HCT116 (cell line): ENCODE measurements at regions not wholly inside any gene's neighbourhood (a gene's known extent, or its start where the extent isn't known, plus 50 kb on each side); places are given as distances from the start of the nearest gene placed in this dataset.

Experiments used
- ATAC-seq: fragments of 200-7000 bp; cut with Tn5 transposase; 2 replicates; pipeline ENCODE4 v1.9.1; 2020; ENCODE audit warnings: mild to moderate bottlenecking, moderate library complexity
- BruUV-seq: library from RNA; stranded (reverse); fragments of 400-500 nt; replicated peaks from 2 replicates; lab custom pipeline; 2021; lab: Mats Ljungman, UMichigan
- CTCF ChIA-PET: fragments of 300-600 bp; sonication (Branson Sonifier 250); formaldehyde crosslinking; loops from one replicate; lab custom pipeline; 2021; ENCODE audit warnings: antibody characterized with exemption; lab: Charles Lee
- POLR2A ChIA-PET: fragments of 300-600, 350-600 bp; sonication (Branson Sonifier 250); formaldehyde crosslinking; loops from one replicate; lab custom pipeline; 2021; ENCODE audit warnings: antibody characterized with exemption; lab: Charles Lee
- RAD21 ChIA-PET, 2 experiments: fragments of 300-600 bp; sonication (Branson Sonifier 250); formaldehyde crosslinking; loops; one replicate each; lab custom pipeline; 2023; ENCODE audit warnings: low total read pairs in 2 of 2; ENCODE audit not compliant: uncharacterized antibody in 2 of 2, unreplicated experiment in 2 of 2, low non-redundant PET in 1 of 2; lab: Charles Lee
- DNase-seq: peaks from one replicate; pipeline ENCODE4 v3.0.0-alpha.2; 2010; ENCODE audit warnings: low read depth, low spot score
- H2AFZ ChIP-seq: fragments of 200-600 bp; shearing (Covaris generic), sonication (generic); 2 replicates; pipeline ENCODE4 v1.6.1; 2017; ENCODE audit warnings: low read depth, mixed run types, mixed read lengths, antibody characterized with exemption, low read length; ENCODE audit not compliant: poor library complexity, severe bottlenecking
- H3K27ac ChIP-seq: 2 replicates; pipeline ENCODE4 v1.5.1; 2012; ENCODE audit warnings: low read depth, low read length
- H3K27me3 ChIP-seq: fragments of 200-600 bp; sonication (generic); 2 replicates; pipeline ENCODE4 v1.6.1; 2016; ENCODE audit warnings: mixed run types, low read length, mixed read lengths; ENCODE audit not compliant: insufficient read depth
- H3K36me3 ChIP-seq, 2 experiments: fragments of 200-500 bp in 1 of 2; fragments of 200-600 bp in 1 of 2; sonication (Bioruptor generic) in 1 of 2; sonication (generic) in 1 of 2; 2 replicates each; pipeline versions ENCODE4 v1.5.1 to v1.6.1; 2014 to 2016; ENCODE audit warnings: low read length in 2 of 2, inconsistent platforms in 1 of 2, mixed read lengths in 1 of 2, mixed run types in 1 of 2; ENCODE audit not compliant: insufficient read depth in 2 of 2, control insufficient read depth in 1 of 2
- H3K4me1 ChIP-seq, 2 experiments: fragments of 200-600 bp in 1 of 2; sonication (generic) in 1 of 2; 2 replicates each; pipeline versions ENCODE4 v1.5.1 to v1.6.1; 2012 to 2017; ENCODE audit warnings: low read length in 2 of 2, inconsistent platforms in 1 of 2, mild to moderate bottlenecking in 1 of 2, mixed read lengths in 1 of 2, mixed run types in 1 of 2, moderate library complexity in 1 of 2; ENCODE audit not compliant: insufficient read depth in 2 of 2, control insufficient read depth in 1 of 2
- H3K4me2 ChIP-seq: fragments of 200-600 bp; sonication (generic); 2 replicates; pipeline ENCODE4 v1.6.1; 2017; ENCODE audit warnings: mixed run types, low read length, mixed read lengths
- H3K4me3 ChIP-seq, 2 experiments: fragments of 200-600 bp in 1 of 2; sonication (generic) in 1 of 2; replicated peaks in 1 of 2; 2 replicates each; pipeline ENCODE4 v1.5.1; 2011 to 2016; ENCODE audit warnings: low read length in 2 of 2, control low read depth in 1 of 2, low read depth in 1 of 2, mild to moderate bottlenecking in 1 of 2, mixed read lengths in 1 of 2, mixed run types in 1 of 2
- H3K79me2 ChIP-seq: fragments of 200-600 bp; sonication (generic); 2 replicates; pipeline ENCODE4 v1.6.1; 2017; ENCODE audit warnings: mild to moderate bottlenecking, mixed run types, low read length, moderate library complexity, mixed read lengths; ENCODE audit not compliant: insufficient read depth
- H3K9ac ChIP-seq: fragments of 200-600 bp; sonication (generic); 2 replicates; pipeline ENCODE4 v1.6.1; 2016; ENCODE audit warnings: low read length, mixed read lengths
- H3K9me2 ChIP-seq: fragments of 200-600 bp; sonication (generic), shearing (Covaris generic); 2 replicates; pipeline ENCODE4 v1.6.1; 2017; ENCODE audit warnings: mixed run types, mild to moderate bottlenecking, moderate library complexity; ENCODE audit not compliant: insufficient read depth
- H3K9me3 ChIP-seq, 2 experiments: fragments of 200-500 bp in 1 of 2; fragments of 200-600 bp in 1 of 2; sonication (Bioruptor generic) in 1 of 2; sonication (generic) in 1 of 2; 2 replicates each; pipeline ENCODE4 v1.6.1; 2014 to 2017; ENCODE audit warnings: low read length in 2 of 2, mixed read lengths in 2 of 2, inconsistent platforms in 1 of 2, low read depth in 1 of 2, mild to moderate bottlenecking in 1 of 2, mixed run types in 1 of 2, moderate library complexity in 1 of 2; ENCODE audit not compliant: control insufficient read depth in 1 of 2, insufficient read depth in 1 of 2
- H4K20me1 ChIP-seq: fragments of 200-600 bp; sonication (generic), shearing (Covaris generic); 2 replicates; pipeline ENCODE4 v1.6.1; 2017; ENCODE audit warnings: mixed run types, mild to moderate bottlenecking, moderate library complexity; ENCODE audit not compliant: insufficient read depth
- CEBPB ChIP-seq: IDR thresholded peaks from 2 replicates; pipeline ENCODE4 v1.6.1; 2012; ENCODE audit warnings: low read depth
- ELF1 ChIP-seq: IDR thresholded peaks from 2 replicates; pipeline ENCODE4 v1.6.1; 2012; ENCODE audit warnings: low read depth, borderline replicate concordance
- FOSL1 ChIP-seq: IDR thresholded peaks from 2 replicates; pipeline ENCODE4 v1.6.1; 2012; ENCODE audit warnings: low read depth
- JUND ChIP-seq: IDR thresholded peaks from 2 replicates; pipeline ENCODE4 v1.6.1; 2012
- POLR2AphosphoS5 ChIP-seq: IDR thresholded peaks from 2 replicates; pipeline ENCODE4 v1.6.1; 2011; ENCODE audit warnings: mild to moderate bottlenecking, low read depth, low read length, moderate library complexity
- RAD21 ChIP-seq: IDR thresholded peaks from 2 replicates; pipeline ENCODE4 v1.6.1; 2012; ENCODE audit warnings: low read depth, mild to moderate bottlenecking
- SRF ChIP-seq: IDR thresholded peaks from 2 replicates; pipeline ENCODE4 v1.6.1; 2012; ENCODE audit warnings: low read depth
- TCF7L2 ChIP-seq: IDR thresholded peaks from 2 replicates; pipeline ENCODE4 v1.7.0; 2011; ENCODE audit warnings: borderline replicate concordance, inconsistent platforms; ENCODE audit not compliant: insufficient read depth, insufficient read length; ENCODE audit errors: extremely low read depth
- YY1 ChIP-seq: IDR thresholded peaks from 2 replicates; pipeline ENCODE4 v1.6.1; 2011; ENCODE audit warnings: low read length, low read depth, moderate library complexity, mild to moderate bottlenecking; ENCODE audit not compliant: insufficient replicate concordance; ENCODE audit errors: extremely low read depth
- ZNF274 ChIP-seq: fragments of 200-500 bp; sonication (Bioruptor generic); IDR thresholded peaks from 2 replicates; pipeline ENCODE4 v1.6.1; 2014; ENCODE audit warnings: mild to moderate bottlenecking, low read depth, low read length, inconsistent platforms
- intact Hi-C: fragments of 100-400 bp; cut with micrococcal nuclease; formaldehyde crosslinking; loops from 2 replicates; pipeline ENCODE4 v1.10.0; 2022
- TF ChIP-seq, protein P1 (sequence below): IDR thresholded peaks from 2 replicates; pipeline ENCODE4 v1.6.1; 2012
- TF ChIP-seq, protein P2 (sequence below): IDR thresholded peaks from 2 replicates; pipeline ENCODE4 v1.6.1; 2011; ENCODE audit warnings: mild to moderate bottlenecking, low read length, moderate library complexity; ENCODE audit not compliant: insufficient replicate concordance; ENCODE audit errors: extremely low read depth
- TF ChIP-seq, protein P3 (sequence below): IDR thresholded peaks from 2 replicates; pipeline ENCODE4 v1.6.1; 2012; ENCODE audit warnings: low read depth

DNA sequence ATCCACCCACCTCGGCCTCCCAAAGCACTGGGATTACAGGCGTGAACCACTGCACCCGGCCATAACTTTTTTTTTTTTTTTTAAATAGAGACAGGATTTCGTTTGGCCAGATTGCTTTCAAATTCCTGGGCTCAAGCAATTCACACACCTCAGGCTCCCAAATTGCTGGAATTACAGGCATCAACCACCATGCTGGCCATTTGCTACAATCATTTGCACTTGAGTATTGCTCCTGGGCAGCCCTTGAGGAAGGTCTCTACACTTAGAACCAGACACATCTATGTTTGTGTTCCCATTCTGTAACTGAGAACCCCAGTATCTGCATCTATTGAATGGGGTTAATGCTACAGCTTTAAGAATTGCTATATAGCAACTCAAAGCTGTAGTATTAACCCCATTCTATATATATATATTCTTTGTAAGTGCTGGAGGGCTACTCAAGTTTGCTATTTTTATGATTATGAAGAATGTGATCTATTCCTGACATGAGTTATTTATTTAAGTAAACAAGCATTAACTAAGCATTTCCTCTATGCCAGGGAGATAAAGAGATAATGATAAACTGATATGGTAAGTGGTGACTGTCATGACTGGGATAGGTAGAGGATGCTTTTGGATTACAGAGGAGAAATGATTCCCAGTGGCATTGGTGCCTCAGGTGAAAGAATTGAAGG lies 496.5 kb upstream of the TNC start:
- no TSS peak for BruUV-seq
- no peaks in the 10 kb centered on the region for H4K20me1 ChIP-seq
- no peaks in the 10 kb centered on the region for H3K9me3 ChIP-seq
- no peak overlapping the region for H3K4me2 ChIP-seq
- ChIA-PET POLR2A (no interaction called here), CTCF (no interaction called here), RAD21 (no interaction called here)
- no peak overlapping the region for H3K4me3 ChIP-seq
- intact Hi-C loops = no loop called here
- DNase-seq (no peak), ATAC-seq (no peak)
- TF ChIP-seq SRF = no peak
- no peak overlapping the region for H3K9ac ChIP-seq
- no peaks in the 10 kb centered on the region for H3K4me1 ChIP-seq
- no peak overlapping the region for H2AFZ ChIP-seq
- H3K36me3 ChIP-seq = no peaks in the 10 kb centered on the region
- no peaks in the 10 kb centered on the region for H3K79me2 ChIP-seq
- no peaks in the 10 kb centered on the region for H3K9me2 ChIP-seq
- H3K27me3 ChIP-seq = peaks cover 45% of the 10 kb centered on the region; the same call in 1 of the 2 replicates
- H3K27ac ChIP-seq = no peak overlapping the region

DNA sequence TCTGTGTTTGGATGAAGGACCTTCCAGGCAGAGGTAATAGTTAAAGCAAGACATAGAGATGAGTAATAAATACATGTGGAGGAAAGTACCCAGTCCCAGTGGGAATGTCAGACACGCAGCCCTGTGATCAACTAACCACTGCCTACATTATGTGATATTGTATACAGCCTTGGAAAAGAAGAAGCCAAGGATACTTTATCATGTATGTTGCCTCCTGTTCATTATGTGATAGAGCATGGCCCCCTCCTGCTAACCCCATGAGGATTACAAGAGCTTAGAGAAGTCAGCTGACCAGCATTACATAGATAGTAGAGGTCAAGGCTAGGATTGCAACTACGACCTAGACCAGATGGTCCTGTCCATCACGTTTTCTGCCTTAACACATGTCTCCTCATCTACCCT lies 497.0 kb upstream of the TNC start:
- ChIA-PET CTCF (no interaction called here), POLR2A (no interaction called here), RAD21 (no interaction called here)
- no peaks in the 10 kb centered on the region; a peak in 1 of 4 replicates for H3K36me3 ChIP-seq
- no peaks in the 10 kb centered on the region for H4K20me1 ChIP-seq
- H3K4me2 ChIP-seq = no peak overlapping the region
- H3K27ac ChIP-seq = no peak overlapping the region
- no peak overlapping the region for H2AFZ ChIP-seq
- H3K4me3 ChIP-seq = no peak overlapping the region
- H3K4me1 ChIP-seq = no peaks in the 10 kb centered on the region
- DNase-seq (no peak), ATAC-seq (no peak)
- no peak overlapping the region for H3K9ac ChIP-seq
- intact Hi-C loops = no loop called here
- no peaks in the 10 kb centered on the region for H3K9me3 ChIP-seq
- peaks cover 42% of the 10 kb centered on the region; the same call in 1 of the 2 replicates for H3K27me3 ChIP-seq
- no peaks in the 10 kb centered on the region for H3K9me2 ChIP-seq
- H3K79me2 ChIP-seq = no peaks in the 10 kb centered on the region
- no TSS peak for BruUV-seq
- TF ChIP-seq TCF7L2 (no peak), ZNF274 (no peak), CEBPB (no peak), YY1 (no peak), ELF1 (no peak), JUND (no peak), SRF (no peak), RAD21 (no peak), FOSL1 (no peak), POLR2AphosphoS5 (no peak)
- TF ChIP-seq, protein P1, sequence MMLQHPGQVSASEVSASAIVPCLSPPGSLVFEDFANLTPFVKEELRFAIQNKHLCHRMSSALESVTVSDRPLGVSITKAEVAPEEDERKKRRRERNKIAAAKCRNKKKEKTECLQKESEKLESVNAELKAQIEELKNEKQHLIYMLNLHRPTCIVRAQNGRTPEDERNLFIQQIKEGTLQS = no peak
- TF ChIP-seq, protein P2, sequence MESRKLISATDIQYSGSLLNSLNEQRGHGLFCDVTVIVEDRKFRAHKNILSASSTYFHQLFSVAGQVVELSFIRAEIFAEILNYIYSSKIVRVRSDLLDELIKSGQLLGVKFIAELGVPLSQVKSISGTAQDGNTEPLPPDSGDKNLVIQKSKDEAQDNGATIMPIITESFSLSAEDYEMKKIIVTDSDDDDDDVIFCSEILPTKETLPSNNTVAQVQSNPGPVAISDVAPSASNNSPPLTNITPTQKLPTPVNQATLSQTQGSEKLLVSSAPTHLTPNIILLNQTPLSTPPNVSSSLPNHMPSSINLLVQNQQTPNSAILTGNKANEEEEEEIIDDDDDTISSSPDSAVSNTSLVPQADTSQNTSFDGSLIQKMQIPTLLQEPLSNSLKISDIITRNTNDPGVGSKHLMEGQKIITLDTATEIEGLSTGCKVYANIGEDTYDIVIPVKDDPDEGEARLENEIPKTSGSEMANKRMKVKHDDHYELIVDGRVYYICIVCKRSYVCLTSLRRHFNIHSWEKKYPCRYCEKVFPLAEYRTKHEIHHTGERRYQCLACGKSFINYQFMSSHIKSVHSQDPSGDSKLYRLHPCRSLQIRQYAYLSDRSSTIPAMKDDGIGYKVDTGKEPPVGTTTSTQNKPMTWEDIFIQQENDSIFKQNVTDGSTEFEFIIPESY = no peak
- TF ChIP-seq, protein P3, sequence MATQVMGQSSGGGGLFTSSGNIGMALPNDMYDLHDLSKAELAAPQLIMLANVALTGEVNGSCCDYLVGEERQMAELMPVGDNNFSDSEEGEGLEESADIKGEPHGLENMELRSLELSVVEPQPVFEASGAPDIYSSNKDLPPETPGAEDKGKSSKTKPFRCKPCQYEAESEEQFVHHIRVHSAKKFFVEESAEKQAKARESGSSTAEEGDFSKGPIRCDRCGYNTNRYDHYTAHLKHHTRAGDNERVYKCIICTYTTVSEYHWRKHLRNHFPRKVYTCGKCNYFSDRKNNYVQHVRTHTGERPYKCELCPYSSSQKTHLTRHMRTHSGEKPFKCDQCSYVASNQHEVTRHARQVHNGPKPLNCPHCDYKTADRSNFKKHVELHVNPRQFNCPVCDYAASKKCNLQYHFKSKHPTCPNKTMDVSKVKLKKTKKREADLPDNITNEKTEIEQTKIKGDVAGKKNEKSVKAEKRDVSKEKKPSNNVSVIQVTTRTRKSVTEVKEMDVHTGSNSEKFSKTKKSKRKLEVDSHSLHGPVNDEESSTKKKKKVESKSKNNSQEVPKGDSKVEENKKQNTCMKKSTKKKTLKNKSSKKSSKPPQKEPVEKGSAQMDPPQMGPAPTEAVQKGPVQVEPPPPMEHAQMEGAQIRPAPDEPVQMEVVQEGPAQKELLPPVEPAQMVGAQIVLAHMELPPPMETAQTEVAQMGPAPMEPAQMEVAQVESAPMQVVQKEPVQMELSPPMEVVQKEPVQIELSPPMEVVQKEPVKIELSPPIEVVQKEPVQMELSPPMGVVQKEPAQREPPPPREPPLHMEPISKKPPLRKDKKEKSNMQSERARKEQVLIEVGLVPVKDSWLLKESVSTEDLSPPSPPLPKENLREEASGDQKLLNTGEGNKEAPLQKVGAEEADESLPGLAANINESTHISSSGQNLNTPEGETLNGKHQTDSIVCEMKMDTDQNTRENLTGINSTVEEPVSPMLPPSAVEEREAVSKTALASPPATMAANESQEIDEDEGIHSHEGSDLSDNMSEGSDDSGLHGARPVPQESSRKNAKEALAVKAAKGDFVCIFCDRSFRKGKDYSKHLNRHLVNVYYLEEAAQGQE = no peak
